Retina (tissue), 1 donor: ENCODE measurements at regions not wholly inside any gene's neighbourhood (a gene's known extent, or its start where the extent isn't known, plus 50 kb on each side); places are given as distances from the start of the nearest gene placed in this dataset.
"Not testable (repeated sequence)": the region's sequence is repeated elsewhere in the genome, so short reads cannot be mapped to it uniquely, and the experiment has no call there.

ENCODE experiments used
- DNase-seq: peaks from one replicate; pipeline ENCODE4 v3.0.0-alpha.2; 2016

DNA sequence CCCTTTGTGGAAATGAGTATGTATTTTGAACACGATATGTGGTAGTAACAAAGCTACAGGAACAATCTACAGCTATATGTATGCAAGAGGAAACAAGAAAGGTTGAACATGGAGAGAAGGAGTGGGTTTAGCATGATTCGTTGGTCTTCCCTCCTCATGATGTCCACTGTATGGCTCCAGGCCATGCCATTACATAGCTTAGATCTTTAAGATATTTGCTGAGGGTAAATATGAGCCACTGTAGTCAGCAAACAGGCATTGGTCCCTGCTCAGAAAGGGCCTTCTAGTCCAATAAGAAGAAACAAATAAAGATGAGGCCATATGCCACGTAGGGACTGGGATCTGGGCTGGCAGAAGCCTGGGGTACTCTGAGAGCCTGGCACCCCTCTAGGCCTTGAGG, 543.2 kb upstream of the SGCD start:
- no peak for DNase-seq

DNA sequence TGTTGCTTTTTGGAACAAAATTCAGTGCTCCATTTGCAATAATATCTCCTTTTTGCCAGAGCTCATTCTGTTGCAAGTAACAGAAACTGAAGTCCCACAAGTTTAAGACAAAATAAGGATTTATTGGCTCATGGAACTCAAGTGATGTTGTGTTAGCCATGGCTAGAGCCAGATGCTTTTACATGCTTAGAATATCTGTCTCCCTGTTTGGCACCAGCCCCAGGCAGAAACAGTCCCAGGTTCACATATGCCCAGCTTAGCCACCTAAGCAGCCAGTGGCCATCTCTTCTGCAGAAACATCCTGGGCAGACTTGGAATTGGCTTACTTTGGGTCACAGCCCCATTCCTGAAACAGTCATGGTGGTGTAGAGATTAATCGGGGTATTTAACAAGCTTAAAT, 540.9 kb upstream of the SGCD start:
- no peak for DNase-seq

DNA sequence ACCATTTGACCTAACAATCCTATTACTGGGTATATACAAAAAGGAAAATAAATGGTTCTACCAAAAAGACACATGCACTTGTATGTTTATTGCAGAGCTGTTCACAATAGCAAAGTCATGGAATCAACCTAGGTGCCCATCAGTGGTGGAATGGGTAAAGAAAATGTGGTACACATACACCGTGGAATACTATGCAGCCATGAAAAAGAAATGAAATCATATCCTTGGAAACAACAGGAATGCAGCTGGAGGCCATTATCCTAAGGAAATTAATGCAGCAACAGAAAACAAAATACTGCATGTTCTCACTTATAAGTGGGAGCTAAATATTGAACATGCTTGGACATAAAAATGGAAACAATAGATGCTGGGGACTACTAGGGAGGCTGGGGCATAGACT, 534.1 kb upstream of the SGCD start:
- DNase-seq: no peak

GRCh38 chr5:155794795-155795194, 532.2 kb upstream of the SGCD start:
- DNase-seq: no peak

DNA sequence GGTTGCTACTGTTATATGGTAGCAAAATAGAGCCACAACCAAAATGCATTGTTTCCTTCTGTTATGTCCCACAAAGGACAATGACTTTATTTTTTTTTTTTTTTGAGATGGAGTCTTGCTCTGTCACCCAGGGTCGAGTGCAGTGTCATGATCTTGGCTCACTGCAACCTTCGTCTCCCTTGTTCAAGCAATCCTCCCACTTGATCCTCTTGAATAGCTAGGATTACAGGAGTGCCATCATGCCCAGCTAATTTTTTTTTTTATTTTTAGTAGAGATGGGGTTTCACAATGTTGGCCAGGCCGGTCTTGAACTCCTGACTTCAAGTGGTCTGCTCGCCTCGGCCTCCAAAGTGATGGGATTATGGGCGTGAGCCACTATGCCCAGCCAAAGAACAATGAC, 527.7 kb upstream of the SGCD start:
- DNase-seq: no peak

GRCh38 chr5:155807884-155808576, 518.9 kb upstream of the SGCD start:
- DNase-seq: no peak

GRCh38 chr5:155815248-155815647, 511.7 kb upstream of the SGCD start:
- DNase-seq: no peak

GRCh38 chr5:155822177-155822576, 504.8 kb upstream of the SGCD start:
- DNase-seq: no peak

- DNase-seq: no peak
These were observed 500.1 kb upstream of the SGCD start for GRCh38 chr5:155826611-155827507.

DNA sequence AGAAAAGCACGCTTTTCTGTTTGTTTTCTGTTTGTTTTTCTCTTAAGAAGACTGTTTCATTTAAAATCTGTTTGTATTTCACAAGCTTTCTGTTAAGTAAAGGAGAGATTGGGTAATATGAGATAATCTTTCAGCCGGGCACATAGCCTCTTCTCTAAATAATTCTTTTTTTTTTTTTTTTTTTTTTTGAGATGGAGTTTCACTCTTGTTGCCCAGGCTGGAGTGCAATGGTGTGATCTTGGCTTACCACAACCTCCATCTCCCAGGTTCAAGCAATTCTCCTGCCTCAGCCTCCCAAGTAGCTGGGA, 499.5 kb upstream of the SGCD start:
- DNase-seq: not testable (repeated sequence)

DNA sequence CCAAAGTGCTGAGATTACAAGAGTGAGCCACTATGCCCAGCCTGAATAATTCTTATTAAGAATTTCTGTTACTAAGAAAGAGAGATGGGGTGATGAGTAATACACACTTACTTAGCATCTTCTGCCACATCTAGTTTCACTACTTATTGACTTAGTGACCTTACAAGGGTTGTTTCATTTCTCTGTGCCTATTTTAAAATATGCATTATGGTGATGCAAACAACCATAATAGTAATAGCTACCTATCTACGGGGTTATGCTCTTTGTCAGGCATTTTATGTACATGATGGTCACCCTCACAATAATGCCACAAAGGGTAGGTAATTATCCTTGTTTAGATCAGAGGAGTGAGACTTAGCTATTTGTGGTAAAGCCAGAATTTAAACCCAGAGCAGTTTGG, 499.0 kb upstream of the SGCD start:
- DNase-seq: no peak

DNA sequence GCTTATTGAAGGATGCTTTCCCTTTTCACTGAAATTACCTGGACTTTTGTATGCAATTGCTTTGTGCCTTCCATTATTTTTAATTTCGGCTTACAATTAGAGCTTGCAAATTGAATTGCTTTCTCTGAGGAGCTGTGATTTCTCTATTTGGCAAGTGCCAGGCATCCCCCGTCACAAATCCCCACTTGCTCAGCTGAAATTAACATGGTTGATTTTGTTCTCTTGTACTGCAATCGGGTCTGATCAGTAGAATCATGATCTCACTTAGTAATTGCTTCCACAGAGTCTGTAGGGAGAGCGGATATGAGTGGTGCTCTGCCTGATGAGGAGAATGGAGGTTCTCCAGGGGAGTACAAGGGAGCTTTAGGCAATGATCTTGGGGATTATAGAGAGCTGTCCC, 495.5 kb upstream of the SGCD start:
- no peak for DNase-seq

GRCh38 chr5:155833287-155833686, 493.7 kb upstream of the SGCD start:
- DNase-seq: no peak

DNA sequence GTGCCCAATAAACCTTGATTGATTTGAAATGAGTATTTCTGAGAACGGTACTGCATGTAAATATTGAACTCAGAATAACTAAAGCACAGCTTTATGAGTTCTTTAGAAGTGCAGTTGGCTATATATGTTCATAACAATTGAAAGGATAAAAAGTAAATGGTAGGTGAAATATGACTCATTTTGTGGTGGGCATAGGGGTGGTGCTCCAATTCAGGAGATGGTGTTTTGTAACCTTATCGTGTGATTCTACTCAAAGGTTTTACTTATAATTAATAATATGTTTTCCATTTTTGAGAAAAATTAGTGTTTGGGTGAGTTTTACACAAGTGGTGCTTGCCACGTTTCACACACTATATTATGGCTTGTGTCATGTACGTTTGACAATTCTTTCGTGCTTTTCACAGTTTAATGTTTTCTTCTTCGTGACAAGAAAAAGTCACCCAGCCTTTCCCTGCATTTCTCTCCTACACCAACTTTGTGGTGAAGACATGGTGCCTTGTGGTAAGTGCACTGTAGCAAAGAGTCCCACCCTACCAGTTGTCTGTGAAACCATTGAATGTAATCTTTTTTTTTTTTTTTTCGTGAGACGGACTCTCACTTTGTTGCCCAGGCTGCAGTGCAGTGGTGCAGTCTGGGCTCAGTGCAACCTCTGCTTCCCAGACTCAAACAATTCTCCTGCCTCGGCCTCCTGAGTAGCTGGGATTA, 492.5 kb upstream of the SGCD start:
- no peak for DNase-seq

GRCh38 chr5:155836089-155836803, 490.7 kb upstream of the SGCD start:
- DNase-seq: no peak

DNA sequence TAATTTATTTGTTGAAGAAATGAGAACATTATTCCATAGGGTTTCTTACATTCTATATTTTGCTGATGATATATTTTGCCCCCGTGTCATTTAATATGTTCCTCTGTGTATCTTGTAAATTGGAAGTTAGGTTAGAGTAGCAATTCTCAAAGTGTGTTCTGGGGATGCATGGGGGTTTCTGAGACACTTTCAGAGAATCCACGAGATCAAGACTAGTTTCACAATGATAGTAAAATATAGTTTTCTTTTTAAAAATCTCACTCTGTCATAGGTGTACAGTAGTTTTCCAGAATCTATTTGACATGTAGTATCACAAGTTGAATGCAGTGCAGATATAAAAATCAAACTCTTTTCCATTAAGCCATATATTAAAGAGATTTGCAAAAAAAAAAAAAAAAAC, 488.6 kb upstream of the SGCD start:
- no peak for DNase-seq

GRCh38 chr5:155839251-155840037, 487.5 kb upstream of the SGCD start:
- no peak for DNase-seq

DNA sequence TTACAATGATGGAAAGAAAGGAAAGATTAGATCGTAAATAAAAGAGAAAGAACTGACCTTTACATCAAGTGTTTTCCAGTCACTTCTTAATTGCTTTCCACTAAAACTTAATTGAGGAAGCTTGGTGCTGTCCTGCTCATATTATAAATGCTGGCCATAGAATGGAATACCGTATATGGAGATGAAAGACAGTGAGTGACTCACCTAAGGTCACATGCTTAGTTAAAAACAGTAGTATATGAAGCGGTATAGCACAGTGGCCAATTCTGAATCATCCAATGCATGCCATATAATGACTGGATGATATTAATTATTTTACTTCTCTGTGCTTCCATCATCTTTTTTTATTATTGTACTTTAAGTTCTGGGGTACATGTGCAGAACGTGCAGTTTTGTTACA, 482.4 kb upstream of the SGCD start:
- no peak for DNase-seq

- DNase-seq: no peak
These were observed 476.6 kb upstream of the SGCD start for GRCh38 chr5:155850370-155850769.

DNA sequence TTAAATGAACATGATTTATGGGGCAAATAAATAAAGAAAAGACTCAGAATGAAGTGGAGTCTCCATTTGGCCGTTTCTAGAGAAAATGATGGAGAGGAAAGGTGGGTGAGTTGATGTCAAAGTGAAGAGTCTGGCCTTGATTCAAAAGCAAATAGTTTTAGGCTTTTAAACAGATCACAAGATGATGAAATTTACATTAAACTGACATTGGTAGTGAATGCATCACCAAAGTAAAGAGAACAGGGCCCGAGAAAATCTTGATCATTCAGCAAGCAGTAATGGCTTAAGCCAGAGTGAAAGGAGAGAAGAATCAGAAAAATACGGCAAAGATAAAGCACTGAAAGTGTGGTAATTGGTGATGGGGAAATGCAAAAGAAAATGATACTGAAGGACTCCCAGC, 460.0 kb upstream of the SGCD start:
- no peak for DNase-seq

- DNase-seq: no peak
These were observed 459.4 kb upstream of the SGCD start for GRCh38 chr5:155867522-155868088.

DNA sequence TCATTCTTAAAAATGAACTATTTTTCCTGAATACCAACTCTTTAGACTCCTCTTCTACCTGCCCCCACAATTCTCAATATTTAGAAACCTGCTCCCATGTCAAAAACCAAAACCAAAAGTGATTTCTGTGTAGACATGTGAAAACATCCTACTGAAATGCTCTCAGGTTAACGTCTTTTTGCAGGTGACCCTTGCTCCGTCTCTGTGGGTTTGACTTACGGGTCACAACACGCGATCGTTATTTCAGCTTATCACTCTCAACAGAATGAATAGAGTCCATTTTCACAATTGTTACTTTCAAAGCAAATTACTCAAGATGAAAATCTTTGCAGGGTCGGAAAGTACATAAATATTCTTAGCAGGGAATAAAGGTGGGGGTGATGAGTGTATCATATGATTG, 456.3 kb upstream of the SGCD start:
- no peak for DNase-seq
